GM11168 (cell line): ENCODE measurements at regions not wholly inside any gene's neighbourhood (a gene's known extent, or its start where the extent isn't known, plus 50 kb on each side); places are given as distances from the start of the nearest gene placed in this dataset.

Experiments
- in situ Hi-C: fragments of 300-500 bp; cut with MboI; formaldehyde crosslinking; loops from one replicate; pipeline ENCODE4 v1.12.0; 2022; ENCODE audit warnings: low sequenced_read_pairs; ENCODE audit not compliant: unreplicated experiment

DNA sequence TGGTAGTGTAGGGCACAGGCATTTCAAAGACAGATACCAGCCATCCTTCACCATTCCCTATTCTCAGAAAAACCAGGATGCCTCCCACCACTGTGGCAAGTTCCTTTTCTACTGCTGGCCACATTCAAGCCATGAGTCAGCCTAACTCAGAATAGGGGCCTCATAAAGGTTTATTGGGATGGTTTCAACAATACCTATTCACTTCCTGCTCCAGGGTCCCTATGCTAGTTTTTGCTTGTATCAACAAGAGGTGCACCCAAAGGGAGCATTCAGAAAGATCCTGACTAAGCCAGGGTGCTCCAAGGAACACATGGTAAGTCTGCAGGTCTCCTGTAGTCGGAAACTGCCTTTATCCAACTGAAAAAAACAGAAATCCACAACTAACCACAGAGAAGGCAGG lies 76.9 kb upstream of the EGR2 start:
- in situ Hi-C loops, result no loop called here

- in situ Hi-C loops, result no loop called here
Measured at GRCh38 chr10:62890395-62890794, 74.2 kb upstream of the EGR2 start.

- in situ Hi-C loops, result no loop called here
Measured at GRCh38 chr10:62887642-62888041, 71.5 kb upstream of the EGR2 start.

- in situ Hi-C loops, result no loop called here
Measured at GRCh38 chr10:62885684-62886461, 69.7 kb upstream of the EGR2 start.

- in situ Hi-C loops, result no loop called here
Measured at GRCh38 chr10:62880162-62880561, 64.0 kb upstream of the EGR2 start.

- in situ Hi-C loops, result no loop called here
Measured at GRCh38 chr10:62873866-62874265, 57.7 kb upstream of the EGR2 start.

DNA sequence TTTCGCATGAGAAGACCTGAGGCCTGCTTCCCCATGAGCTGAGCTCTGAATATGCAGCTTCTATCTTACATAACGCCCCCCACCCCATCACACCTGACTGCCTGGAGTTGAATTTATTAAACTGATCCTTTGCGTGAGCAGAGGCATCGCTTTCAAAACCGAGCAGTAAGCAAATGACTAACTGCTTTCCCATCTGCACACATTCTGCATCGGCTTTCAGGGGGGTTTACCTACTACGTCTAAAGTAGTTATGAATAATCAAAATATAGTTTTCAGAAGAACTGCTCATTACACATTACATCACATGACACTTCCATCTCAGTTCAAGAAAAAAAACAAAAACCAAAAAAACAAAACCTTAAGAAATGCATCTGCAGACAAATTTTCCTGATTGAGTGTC lies 54.7 kb upstream of the EGR2 start:
- in situ Hi-C loops, result no loop called here

GRCh38 chr10:62869958-62870357 lies 53.8 kb upstream of the EGR2 start:
- in situ Hi-C loops, result no loop called here

- in situ Hi-C loops, result no loop called here
Measured at GRCh38 chr10:62866941-62867340, 50.8 kb upstream of the EGR2 start.

GRCh38 chr10:62866451-62866850 lies 50.3 kb upstream of the EGR2 start:
- in situ Hi-C loops, result no loop called here
